ENCODE measurements at regions not wholly inside any gene's neighbourhood (a gene's known extent, or its start where the extent isn't known, plus 50 kb on each side); places are given as distances from the start of the nearest gene placed in this dataset.

DNA sequence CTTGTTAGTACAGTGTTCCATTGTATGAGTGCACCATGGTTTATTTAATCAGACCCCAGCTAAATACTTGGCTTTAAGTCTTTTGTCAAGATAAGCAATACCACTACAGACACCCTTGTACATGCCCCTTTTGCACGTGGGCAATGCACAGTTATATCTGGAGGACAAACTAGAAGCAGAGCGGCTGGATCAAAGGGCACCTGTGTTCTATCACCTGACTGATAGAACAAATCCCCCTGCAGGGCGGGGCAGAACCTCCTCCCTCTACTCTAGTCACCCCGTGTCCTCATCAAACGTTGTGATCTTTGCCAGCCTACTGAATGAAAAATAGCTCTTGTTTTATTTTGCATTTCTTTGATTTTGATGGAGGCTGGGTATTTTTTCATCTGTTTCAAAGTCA lies 314.9 kb downstream of the TLE3 start:
- no peaks in the 10 kb centered on the region for H3K9me3 ChIP-seq
- H3K4me3 ChIP-seq, result no peak overlapping the region
- TF ChIP-seq, protein P1, sequence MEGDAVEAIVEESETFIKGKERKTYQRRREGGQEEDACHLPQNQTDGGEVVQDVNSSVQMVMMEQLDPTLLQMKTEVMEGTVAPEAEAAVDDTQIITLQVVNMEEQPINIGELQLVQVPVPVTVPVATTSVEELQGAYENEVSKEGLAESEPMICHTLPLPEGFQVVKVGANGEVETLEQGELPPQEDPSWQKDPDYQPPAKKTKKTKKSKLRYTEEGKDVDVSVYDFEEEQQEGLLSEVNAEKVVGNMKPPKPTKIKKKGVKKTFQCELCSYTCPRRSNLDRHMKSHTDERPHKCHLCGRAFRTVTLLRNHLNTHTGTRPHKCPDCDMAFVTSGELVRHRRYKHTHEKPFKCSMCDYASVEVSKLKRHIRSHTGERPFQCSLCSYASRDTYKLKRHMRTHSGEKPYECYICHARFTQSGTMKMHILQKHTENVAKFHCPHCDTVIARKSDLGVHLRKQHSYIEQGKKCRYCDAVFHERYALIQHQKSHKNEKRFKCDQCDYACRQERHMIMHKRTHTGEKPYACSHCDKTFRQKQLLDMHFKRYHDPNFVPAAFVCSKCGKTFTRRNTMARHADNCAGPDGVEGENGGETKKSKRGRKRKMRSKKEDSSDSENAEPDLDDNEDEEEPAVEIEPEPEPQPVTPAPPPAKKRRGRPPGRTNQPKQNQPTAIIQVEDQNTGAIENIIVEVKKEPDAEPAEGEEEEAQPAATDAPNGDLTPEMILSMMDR (IDR thresholded peaks at IDR 0.05), result no peak
- no peak for DNase-seq
- H3K4me1 ChIP-seq, result peaks cover 9% of the 10 kb centered on the region
- H3K27me3 ChIP-seq (ENCODE audit: low read depth), result peaks cover 5% of the 10 kb centered on the region
- no peaks in the 10 kb centered on the region for H3K36me3 ChIP-seq
- H3K27ac ChIP-seq, result no peak overlapping the region
- ATAC-seq, result no peak
- intact Hi-C loops (cut with DNase I), result no loop called here

DNA sequence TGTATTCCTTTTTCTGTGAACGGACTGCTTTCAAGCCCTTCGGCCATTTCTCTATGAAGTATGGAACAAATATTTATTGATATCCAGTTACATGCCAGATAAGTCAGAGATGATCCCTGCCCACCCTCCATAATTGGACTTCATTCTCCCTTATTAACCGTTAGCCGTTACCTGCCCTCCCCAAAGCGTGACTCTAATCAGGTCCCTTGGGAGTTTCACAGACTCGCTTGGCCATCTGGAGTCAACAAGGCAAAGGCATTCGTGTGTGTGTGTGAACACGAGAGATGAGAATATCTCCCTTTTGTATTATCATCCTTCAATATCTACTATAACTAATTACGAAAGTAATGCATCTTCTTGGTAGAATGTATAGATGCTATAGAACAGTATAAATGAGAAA lies 314.5 kb downstream of the TLE3 start:
- peaks cover 5% of the 10 kb centered on the region for H3K27me3 ChIP-seq (ENCODE audit: low read depth)
- no peak for DNase-seq
- intact Hi-C loops (cut with DNase I), result no loop called here
- H3K36me3 ChIP-seq, result no peaks in the 10 kb centered on the region
- H3K4me1 ChIP-seq, result peaks cover 9% of the 10 kb centered on the region
- H3K27ac ChIP-seq, result no peak overlapping the region
- H3K4me3 ChIP-seq, result no peak overlapping the region
- no peak for ATAC-seq
- H3K9me3 ChIP-seq, result no peaks in the 10 kb centered on the region
- TF ChIP-seq, protein P1 (IDR thresholded peaks at IDR 0.05), result no peak

DNA sequence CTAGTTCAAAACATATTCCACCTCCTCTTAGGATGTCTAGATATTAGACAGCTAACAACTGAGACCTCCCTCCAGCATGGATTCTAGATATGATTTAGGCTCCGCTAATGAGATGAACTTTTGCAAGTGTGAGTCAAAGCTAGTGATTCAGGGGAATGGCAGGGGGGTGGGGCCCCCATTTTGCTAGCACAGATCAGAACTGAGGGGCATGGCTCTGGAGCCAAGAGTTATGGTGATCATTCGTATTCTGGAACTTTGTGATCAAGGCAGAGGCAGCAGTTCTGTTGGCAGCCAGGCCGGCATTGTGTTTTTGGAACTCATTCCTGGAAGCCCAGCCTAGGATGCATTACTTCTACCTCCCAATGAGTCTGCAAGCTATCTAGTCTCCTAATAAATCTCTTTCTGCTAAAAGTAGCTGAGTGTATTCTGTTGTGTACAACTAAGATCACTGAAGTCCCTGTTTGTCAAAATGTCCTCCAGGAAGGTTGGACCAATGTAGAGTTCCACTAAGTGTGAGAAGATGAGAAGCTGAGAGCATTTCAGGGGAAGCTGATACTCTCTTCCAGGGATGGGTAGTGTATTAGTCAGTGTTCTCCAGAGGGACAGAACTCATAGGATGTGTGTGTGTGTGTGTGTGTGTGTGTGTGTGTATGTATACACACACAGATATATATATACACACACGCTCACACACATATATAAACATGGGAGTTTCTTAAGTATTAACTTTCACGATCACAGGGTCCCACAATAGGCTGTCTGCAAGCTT lies 312.7 kb downstream of the TLE3 start:
- Histone ChIP-seq H3K27me3 (ENCODE audit: low read depth) (peaks cover 5% of the 10 kb centered on the region), H3K4me3 (no peak overlapping the region), H3K27ac (no peak overlapping the region), H3K4me1 (peaks cover 9% of the 10 kb centered on the region), H3K36me3 (no peaks in the 10 kb centered on the region), H3K9me3 (no peaks in the 10 kb centered on the region)
- ATAC-seq, result no peak
- intact Hi-C loops (cut with DNase I), result no loop called here
- TF ChIP-seq, protein P1 (IDR thresholded peaks at IDR 0.05), result no peak
- no peak for DNase-seq

DNA sequence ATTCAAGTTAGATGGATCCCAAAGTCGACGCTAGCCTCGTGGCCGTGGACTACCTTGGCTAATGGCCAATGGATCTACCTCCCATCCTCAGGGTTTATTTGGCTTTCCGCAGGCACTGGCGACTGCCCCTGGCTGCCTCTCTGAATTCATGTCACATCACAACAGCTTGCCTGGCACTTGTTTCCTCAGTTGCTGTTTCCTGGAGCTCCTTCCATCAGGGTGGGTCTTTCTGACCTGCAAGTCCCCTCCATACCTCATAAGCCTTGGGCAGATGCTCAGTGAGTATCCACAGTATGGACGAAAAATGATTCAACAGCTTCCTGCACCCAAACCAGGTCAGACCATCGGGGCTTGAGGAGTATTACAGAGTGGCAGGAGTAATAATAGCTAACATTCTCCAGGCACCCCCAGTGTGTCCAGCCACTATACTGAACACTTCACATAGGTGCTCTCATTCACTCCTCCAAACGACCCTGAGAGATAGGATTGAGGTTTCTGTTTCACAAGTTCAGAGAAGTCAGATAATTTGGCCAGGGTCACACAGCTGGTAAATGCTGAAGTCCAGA lies 311.5 kb downstream of the TLE3 start:
- Histone ChIP-seq H3K36me3 (no peaks in the 10 kb centered on the region), H3K4me3 (no peak overlapping the region), H3K27me3 (ENCODE audit: low read depth) (peaks cover 5% of the 10 kb centered on the region), H3K9me3 (no peaks in the 10 kb centered on the region), H3K27ac (no peak overlapping the region), H3K4me1 (peaks cover under 1% of the 10 kb centered on the region)
- intact Hi-C loops (cut with DNase I), result no loop called here
- TF ChIP-seq, protein P1 (IDR thresholded peaks at IDR 0.05), result no peak
- DNase-seq (no peak), ATAC-seq (no peak)

DNA sequence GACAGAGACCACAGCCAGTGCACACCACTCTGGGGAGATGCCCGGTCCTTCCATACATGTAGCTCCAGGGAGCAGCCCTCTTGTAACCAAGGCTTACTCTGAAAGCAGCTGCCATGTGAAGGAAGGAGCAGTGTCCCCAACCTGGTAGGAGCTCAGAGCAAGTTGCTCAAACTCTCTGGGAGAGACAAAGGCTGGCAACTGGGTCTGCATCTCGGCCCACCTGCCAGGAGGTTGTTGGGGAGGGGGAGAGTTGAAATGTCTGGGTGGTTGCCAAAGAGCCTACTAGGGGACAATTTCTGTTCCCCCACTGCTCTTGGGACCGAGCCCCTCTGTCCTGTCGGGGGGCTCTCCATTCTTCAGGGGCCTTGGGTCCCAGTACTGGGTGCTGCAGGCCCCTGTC lies 309.9 kb downstream of the TLE3 start:
- no peak for ATAC-seq

More for the DNA sequence above, 309.9 kb downstream of the TLE3 start:
- Histone ChIP-seq H3K4me3 (no peak overlapping the region), H3K9me3 (no peaks in the 10 kb centered on the region), H3K36me3 (no peaks in the 10 kb centered on the region), H3K27ac (no peak overlapping the region), H3K27me3 (ENCODE audit: low read depth) (peaks cover 5% of the 10 kb centered on the region), H3K4me1 (no peaks in the 10 kb centered on the region)
- no peak for DNase-seq
- TF ChIP-seq, protein P1 (IDR thresholded peaks at IDR 0.05), result no peak
- intact Hi-C loops (cut with DNase I), result no loop called here
